CD4-positive, alpha-beta T cell treated with Interferon alpha-2 for 1 hour (primary cell): ENCODE measurements at regions not wholly inside any gene's neighbourhood (a gene's known extent, or its start where the extent isn't known, plus 50 kb on each side); places are given as distances from the start of the nearest gene placed in this dataset.

Source experiments
- DNase-seq, 2 donors: peaks; one replicate each; pipeline ENCODE4 v3.0.0-alpha.2; 2020 to 2022

DNA sequence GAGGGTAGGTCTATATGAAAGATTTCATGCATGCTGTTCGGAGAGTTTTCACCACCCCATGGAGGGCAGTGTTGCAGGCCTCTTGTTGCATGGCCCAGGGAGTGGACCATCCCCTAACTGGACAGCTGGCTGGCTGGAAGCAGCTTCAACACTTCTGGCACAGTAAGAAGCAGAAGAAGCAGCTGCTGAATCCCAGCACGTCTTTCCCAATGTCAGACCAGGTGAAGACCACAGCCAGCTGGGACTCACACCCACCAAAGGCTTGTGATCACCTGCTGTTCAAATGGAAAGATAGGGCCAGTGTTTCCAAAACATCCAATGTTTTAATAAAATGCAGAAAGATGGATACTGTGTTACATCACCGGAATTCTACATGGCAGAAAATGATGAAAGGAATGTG, 1423.6 kb downstream of the AACS start:
- no peak for DNase-seq

DNA sequence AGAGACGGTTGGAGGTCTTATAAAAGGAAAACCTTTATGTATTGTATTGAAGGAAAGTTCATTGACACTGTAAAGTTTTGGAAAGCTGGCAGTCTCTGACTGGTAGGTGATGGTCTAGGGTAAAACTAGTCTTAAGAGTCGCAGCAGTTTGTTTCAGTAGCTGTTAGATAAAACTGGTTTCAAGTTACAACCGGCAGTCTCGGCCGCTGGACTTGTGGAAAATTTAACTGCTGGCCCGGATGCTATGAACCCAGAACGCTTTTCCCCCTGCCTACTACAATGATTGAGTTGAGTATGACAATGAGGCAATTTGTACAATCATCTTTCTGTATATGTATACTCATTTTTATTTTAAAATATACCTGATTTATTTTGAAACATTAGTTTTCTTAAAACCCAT, 1426.9 kb downstream of the AACS start:
- no peak for DNase-seq

DNA sequence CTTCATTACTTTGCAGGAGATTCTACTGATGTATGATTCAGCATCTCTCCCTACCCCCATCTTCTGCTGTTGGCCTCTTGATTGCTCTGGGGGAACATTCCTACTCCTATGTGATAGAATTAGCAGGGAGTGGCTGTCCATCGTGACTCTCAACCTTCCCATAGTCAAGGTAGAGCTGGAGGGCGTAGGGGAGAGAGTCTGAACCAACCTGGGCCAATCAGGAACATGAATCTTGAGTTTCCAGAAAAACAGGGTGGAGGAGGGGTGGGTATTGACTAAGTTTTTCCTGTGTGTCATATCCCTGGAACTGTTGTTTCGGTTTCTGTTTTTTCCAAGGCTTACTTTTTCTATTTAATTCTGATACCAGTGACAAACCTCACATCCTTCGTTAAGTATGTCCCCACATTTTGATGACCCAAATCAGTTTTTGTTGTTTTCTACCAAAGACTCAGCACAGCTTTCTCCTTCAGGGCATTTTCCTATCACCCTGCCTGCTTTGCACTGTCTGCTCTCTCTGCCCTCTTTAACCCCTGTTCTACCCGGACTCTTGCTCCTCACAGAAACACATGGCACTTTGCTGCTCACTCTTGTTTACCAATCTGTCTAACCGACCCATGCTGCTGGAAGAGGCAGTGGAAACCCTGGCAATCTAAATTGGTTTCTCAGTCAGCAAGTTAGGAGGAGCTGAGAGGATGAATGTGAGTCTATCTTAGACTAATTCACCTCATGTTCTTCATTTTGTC, 1428.3 kb downstream of the AACS start:
- DNase-seq: no peak

DNA sequence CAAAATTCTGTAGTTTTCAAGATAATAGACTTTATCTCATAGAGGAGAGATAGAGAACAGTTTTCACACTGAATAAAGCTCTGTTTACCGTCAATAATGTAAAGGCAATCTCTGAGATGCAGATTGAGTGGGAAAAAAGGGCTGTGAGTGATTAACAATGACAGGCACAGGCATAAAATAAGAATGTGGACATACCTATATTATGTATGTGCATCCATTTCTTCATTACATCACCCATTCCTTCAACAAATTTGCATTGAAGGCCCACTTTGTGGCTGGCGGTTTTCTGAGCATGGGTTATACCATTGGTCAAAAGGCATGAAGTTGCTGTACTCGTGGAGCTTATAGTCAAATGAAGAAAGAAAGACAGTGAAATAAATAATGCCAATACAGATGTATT, 1431.0 kb downstream of the AACS start:
- no peak for DNase-seq

DNA sequence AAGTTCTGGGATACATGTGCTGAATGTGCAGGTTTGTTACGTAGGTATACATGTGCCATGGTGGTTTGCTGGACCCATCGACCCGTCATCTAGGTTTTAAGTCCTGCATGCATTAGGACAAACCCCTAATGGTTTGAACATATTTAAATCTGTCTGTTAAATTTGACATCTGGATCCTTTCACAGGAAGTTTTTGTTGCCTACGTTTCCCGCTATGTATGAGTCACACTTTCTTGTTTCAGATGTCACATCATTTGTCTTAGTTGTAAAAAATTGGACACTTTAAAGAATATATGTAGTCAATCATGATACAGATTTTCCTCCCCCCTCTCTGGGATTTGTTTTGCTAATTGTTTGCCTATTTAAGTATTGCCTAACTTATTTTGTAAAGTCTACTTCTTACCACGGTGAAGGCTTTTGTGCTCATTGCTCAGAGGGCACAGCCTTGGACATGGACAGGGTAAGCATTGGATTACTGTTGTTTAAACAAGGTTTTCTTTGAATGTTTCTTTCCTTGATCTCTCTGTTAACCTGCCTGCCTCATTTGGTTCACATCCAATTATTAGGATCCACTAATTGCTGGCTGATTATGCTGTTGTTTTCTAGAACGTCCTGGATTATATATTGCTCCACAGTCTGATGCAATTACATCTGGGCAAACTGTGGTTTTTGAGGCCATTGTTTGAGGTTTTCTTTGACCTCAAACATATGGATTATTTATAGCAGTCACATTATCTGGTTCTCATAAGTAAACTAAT, 1441.4 kb downstream of the AACS start:
- DNase-seq: no peak

DNA sequence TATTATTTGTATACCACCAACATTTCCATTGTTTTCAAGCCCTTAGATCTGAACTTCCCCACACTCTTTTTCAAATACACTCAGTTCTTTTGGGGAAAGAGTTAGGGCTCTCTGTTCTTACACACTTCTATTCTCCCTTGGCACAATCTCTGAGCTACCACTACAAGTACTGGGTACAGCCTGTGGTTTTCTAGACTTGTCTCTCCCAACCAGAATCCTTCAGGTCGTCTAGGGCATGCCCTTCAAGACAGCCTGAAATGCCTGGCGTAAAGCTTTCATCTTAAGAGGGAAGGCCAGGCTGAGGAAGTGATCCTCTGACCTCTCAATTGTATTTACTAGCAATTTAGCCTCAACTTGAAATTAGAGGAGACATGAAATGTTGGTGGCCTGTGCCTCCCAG, 1442.0 kb downstream of the AACS start:
- DNase-seq: no peak

DNA sequence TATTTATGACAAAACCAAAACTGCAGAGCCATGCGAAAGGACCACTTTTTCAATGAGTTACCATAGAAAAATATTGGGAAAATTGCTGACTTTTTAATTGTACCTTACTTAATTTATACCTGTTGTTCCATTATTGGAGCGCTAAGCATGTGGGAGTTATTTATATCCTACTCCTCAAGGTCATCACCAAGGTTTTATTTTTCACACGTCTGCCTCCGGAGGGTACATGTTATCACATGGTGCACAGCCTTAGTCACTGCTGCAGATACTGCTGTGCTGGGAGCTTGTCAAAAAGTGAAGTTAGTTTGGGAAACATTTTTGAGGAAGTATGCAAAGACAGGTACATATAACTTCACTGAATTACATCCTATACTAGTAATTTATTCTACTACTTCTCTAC, 1444.3 kb downstream of the AACS start:
- DNase-seq: no peak

DNA sequence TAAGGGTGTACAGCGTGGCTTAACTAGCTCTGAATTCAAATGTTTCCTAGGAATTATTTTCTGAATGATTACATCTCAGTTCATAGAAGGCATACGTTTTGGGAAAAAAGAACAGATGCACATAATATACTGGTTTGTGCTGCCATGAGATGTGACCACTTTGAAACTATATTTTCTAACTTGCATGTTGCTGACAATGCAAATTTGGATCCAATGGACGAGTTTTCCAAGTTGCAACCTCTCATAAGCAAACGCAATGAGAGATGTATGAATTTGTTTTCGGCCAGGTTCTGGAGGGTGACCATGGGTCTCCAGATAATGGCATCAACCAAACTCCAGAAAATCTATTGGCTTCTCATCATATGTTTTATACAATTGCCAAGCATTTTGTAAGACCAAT, 1445.4 kb downstream of the AACS start:
- DNase-seq: no peak

DNA sequence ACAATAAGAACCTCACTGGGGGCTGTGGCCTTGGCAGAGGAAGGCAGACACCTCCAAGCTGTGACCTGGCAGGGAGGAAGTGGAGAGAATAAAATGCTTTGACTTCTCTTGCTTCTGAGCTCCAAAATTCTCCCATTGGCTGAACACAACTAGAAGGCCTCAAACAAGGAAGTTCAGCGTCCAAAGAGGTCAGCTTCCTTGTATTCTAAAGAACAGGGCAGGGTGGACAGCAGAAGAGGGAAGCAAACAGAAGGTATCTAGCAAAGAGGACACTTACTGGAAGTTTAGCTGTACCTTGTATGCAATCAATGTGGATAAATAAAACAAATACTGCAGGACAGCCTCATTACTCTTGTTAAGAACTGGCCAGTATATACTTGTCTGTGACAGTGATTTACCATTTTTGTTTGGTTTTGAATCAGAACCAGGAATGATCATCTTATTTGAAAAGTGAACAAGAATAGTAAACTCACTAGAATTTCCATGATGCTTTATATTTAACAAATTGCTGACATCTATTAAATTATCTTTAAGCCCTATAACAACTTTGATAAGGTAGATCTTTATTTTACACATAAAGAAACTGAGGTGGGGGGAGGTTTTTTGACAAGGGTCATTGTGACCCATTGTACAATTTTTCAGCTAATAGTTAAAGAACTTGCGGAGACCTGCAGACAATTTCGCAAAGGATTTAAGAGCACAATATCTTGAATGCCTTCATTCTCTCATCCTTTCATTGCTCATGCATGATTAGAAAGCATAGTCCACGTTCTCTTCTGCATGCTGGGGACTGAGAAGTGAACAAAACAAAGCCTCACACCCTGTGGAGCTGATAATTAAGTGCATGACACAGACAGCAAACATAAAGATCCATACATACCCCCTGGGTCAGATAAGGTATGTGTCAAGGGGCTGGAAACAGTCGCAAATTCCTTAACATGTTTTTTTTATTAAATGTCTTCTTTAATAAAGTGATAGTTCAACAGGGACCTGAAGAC, 1448.0 kb downstream of the AACS start:
- no peak for DNase-seq

DNA sequence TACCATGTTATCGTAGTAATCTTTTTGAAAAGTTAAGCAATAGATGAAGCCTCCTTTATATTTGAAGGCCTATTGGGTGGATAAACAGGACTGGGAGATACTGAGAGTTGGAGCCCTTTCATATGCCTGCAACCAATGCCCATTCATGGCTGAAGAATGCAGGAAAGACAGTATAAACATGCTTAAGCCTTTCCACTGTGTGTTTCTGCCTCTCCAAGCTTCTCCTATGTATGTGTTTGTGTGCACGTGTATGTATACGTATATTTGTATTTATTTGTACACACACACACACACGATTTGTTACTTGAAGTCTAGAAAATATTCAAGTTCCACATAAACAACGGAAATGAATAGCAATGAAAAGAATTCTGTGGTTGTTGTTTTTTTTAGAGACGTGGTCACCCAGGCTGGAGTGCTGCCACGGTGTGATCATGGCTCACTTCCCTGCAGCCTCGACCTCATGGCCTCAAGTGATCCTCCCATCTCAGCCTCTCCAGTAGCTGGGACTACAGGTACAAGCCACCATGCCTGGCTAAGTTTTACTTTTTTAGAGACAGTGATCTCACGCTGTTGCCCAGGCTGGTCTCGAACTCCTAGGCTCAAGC, 1453.5 kb downstream of the AACS start:
- no peak for DNase-seq

DNA sequence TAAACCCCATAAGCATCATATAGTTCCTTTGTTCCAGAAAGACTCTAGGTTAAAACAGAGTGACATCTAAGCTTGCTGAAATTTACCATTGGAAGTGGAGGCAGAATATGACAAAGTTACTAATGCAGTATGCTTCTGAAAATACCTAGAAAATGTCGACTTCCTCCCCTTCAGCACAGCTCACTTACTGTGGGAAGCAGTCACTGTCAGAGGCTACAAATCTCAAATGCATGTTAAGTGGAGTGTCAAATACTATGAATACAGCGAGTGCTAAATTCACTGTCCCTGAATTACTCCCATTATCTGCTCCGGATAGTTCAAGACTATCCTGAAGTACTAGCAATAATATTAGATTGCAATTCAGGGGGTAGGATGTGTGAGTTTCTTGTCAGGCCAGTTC, 1454.6 kb downstream of the AACS start:
- DNase-seq: no peak

DNA sequence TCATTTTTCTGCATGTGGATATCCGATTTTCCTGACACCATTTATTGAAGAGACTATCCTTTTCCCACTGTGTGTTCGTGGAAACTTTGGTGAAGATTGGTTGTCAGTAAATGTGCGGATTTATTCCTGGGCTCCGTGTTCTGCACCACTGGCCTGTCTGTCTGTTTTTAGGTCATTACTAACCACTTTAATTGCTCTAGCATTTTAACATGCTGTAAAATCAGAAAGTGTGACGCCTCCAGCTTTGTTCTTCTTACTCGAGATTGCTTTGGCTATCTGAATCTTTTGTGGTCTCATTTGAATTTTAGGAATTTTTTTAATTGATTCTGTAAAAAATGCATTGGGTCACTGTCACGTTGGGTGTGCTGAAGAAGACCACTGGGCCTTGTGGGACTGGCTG, 1458.7 kb downstream of the AACS start:
- no peak for DNase-seq

DNA sequence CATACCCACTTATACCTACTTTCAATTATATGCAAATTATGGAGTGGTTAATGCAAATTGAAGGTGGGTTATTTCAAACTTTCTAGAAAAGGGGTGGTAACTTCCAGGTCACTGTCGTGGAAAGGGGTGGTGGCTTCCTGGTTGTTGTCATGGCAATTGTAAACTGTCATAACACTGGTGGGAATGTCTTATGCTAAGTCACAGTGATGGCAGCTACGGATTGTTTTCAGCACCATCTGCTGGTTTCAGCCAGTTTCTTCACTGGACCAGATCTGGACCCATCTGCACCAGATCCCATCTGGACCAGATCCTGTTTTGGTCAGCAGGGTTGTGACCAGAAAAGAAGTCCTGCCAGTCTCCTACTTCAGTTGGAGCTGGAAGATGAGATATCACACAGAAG, 1469.3 kb downstream of the AACS start:
- DNase-seq: no peak

DNA sequence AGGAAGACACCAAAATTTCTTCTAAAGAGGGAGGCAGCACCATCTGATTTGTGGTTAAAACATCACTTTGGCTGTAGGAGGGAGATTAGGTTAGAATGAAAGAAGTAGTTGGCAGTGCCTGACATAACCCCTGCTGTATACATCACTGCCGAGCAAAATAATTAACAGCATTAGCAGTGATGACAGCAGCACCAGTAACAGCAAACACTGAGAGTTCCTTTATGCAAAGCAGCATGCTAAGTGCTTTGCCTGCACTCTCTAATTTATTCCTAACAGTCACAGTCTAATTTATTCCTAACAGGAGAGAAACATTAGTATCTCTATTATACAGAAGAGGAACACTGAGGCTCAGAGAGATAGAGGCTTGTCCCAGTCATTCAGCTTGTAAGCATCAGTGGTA, 1469.7 kb downstream of the AACS start:
- no peak for DNase-seq

DNA sequence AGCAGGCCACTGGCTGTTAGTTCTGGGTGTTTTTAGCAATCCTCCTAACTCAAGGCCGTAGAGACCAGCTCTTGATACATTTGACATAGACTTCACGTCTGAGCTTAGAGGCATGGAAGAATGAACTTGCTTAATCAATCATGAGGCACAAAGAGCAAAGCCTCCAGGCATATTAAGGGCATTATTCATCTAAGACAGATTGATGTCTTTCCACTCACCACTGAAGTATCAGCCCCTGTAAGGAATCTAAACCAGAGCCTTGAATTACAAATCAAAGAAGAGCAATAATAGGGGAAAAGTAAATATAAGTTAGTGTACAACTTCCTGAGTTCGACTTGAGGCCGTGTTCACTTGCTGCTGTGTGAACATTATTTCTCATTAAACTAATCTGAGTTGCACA, 1470.7 kb downstream of the AACS start:
- no peak for DNase-seq

DNA sequence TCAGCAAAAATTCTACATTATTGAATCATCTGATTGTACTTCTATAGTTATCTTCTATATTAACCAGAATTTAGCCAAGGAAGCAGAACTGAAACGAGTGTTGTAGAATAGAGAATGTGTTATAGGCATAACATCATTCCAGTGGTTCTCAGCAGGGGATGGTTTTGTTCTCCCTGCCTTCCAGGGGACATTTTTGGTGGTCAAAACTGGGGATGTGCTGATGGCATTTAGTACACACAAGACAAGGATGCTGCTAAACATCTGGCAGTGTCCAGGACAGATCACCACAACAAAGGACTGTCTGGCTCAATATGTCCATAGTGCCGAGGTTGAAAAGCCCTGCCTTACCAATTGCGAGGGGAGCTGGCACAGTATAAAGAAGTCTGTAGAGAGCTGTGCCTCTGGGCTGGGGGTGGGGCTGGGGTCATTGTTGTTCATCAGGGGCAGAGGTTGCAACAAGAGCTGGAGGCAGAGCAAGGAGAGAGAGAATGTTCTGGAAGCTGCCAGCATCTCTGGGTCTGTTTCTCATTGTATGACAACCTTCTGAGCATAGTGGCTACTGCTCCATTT, 1472.8 kb downstream of the AACS start:
- no peak for DNase-seq

DNA sequence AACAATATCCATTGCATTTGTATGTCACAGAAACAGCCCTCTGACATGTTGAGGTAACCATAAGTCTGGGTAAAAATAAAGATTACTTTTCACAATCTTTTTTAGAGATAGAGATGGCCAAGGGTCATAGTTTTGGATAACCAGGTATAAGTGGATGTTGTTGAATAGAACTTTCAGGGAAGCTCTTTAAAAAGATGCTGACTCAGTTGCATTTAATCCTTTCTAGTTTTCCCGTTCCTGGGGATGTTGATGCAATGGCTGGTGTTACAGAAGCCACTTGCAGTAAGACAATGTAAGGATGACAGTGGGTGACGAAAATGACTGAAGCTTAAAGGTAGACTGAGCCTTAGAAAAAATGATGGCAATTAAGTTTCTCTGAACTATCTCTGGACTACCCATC, 1473.7 kb downstream of the AACS start:
- no peak for DNase-seq

DNA sequence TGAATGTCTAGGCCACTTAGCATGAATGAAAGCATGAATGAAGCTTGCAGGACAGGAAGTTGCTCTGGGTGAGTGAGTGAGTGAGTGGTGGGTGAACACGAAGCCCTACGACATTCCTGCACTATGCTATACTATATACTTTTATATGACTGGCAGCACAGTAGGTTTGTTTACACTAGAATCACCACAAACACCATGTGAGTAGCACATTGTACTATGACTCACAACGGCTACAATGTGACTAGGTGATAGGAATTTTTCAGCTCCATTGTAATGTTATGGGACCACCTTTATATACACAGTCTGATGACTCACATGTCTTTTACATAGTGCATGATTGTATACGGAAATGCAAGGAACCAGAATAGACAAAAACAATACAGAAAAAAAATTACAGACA, 1480.2 kb downstream of the AACS start:
- no peak for DNase-seq

DNA sequence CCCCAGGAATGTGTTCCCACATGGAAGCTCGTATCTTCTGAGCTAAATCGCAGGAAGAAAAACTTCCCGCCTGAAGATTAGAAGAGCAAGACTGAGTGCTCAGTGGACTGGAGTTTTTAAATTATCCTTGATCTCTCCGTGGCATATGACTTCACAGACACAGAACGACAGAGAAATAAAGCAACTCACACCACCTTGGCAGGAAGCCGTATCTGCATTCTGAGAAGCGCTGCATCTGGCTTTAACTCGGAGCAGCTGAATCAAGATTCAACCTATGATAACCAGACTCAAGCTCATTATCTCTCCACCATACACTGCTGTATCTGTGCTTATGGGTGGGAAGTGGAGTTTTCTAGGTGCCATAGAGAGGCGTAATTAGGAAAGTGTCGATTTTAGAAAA, 1482.7 kb downstream of the AACS start:
- DNase-seq: no peak

DNA sequence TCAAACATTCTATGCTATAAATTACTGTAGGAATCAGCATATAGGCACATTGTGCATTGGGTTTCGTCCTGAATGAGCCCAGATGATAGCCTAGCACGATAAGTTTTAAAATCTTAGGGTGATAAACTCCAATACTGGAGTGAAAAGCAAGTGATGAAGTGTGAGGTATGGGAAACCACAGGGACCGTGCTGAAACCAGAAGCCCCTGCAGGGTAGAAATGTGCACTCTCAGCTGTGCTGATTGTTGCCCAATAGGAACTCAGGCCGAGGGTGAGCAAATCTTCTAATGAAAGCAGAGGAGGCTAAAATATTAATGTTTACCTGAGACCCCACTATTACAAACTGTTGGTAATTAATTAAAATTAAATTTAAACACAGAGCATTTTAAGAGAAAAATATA, 1486.6 kb downstream of the AACS start:
- no peak for DNase-seq

DNA sequence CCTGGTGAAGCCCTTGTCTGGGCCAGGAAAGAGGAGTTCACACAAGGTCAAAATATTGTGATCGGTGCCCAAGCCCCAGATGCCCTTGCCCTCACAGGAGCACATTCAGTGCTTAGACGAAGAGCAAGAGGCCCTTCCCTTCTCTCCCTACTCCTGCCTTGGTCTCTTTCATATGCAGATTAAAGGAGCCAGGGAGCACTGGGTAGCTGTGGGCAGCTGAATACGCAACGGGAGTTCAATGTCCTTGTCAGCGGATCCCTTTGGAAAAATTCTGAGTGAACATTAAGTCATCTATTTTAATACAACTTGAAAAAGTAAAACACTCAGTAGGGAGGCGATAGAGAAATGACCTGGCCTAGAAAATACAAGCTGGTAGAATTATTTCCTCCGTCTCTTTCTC, 1489.4 kb downstream of the AACS start:
- DNase-seq: no peak

DNA sequence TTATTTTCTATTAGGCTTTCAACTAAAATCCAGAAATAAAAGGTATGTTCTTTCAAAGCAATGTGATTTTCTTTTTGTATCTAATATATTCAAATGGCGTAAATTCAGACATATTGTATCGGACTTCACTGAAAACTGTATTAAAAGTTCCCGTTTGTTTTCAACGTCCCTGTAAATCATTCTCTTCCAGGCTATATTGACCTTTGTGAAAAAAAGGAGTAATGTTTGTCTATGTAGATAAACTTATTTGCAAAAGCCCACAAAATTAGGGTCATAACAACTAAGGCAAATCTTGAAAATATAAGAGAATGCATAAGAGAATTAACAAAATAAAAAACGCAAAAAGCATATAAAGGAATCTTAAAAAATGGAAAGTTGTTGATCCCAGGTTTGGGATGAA, 1492.4 kb downstream of the AACS start:
- no peak for DNase-seq

DNA sequence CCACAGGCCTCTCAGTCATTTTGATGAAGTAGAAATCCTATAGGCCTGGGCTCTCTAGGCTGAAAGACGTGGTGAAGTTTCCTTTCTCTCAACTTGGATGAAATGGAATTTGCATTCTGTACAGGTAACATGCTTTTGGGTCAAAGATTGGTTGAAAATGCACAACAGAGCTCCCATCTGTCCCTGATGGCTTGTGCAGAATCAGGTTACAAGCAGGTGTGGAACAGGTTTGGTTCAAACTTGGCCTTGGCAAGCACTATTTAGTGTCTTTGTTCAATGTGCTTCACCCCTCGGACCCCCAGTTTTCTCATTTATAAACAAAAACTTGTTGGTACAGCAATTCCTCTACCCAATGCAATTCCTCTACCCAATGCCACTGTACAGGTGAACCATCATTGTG, 1493.0 kb downstream of the AACS start:
- DNase-seq: no peak
